ENCODE measurements at regions not wholly inside any gene's neighbourhood (a gene's known extent, or its start where the extent isn't known, plus 50 kb on each side); places are given as distances from the start of the nearest gene placed in this dataset.

- H3K36me3 ChIP-seq: no peaks in the 10 kb centered on the region
- H3K27me3 ChIP-seq: no peaks in the 10 kb centered on the region
- no peaks in the 10 kb centered on the region for H3K9me3 ChIP-seq
- intact Hi-C loops (cut with DNase I): no loop called here
- TF ChIP-seq POLR2AphosphoS5 (IDR thresholded peaks at IDR 0.05) (no peak), CTCF (IDR thresholded peaks at IDR 0.05) (no peak), EP300 (IDR thresholded peaks at IDR 0.05) (no peak), POLR2A (IDR thresholded peaks at IDR 0.05) (no peak)
- no peaks in the 10 kb centered on the region for H3K4me1 ChIP-seq
- no peak for DNase-seq
- H3K27ac ChIP-seq: no peak overlapping the region
- no peak overlapping the region for H3K4me3 ChIP-seq
- 89 to 97% methylated on average over 1 of the region's 1 CpG for whole genome bisulfite sequencing, 2 donors
Observed at GRCh38 chr7:131261476-131261994, 66.1 kb upstream of the MKLN1 start.

GRCh38 chr7:131265227-131265626, 62.4 kb upstream of the MKLN1 start:
- Histone ChIP-seq H3K27me3 (no peaks in the 10 kb centered on the region), H3K27ac (no peak overlapping the region), H3K4me3 (no peak overlapping the region), H3K36me3 (no peaks in the 10 kb centered on the region), H3K4me1 (no peaks in the 10 kb centered on the region), H3K9me3 (no peaks in the 10 kb centered on the region)
- 70 to 86% methylated on average over 4 of the region's 4 CpGs for WGBS, 2 donors
- intact Hi-C loops (cut with DNase I): no loop called here
- no peak for DNase-seq
- TF ChIP-seq EP300 (IDR thresholded peaks at IDR 0.05) (no peak), CTCF (IDR thresholded peaks at IDR 0.05) (no peak), POLR2A (IDR thresholded peaks at IDR 0.05) (no peak), POLR2AphosphoS5 (IDR thresholded peaks at IDR 0.05) (no peak)

- no peak for DNase-seq
- 91 to 95% methylated on average over 1 of the region's 1 CpG for WGBS, 2 donors
- intact Hi-C loops (cut with DNase I): no loop called here
- Histone ChIP-seq H3K27me3 (no peaks in the 10 kb centered on the region), H3K4me3 (no peak overlapping the region), H3K36me3 (no peaks in the 10 kb centered on the region), H3K27ac (no peak overlapping the region), H3K4me1 (no peaks in the 10 kb centered on the region), H3K9me3 (no peaks in the 10 kb centered on the region)
- TF ChIP-seq POLR2A (IDR thresholded peaks at IDR 0.05): no peak
- TF ChIP-seq EP300 (IDR thresholded peaks at IDR 0.05): no peak
- TF ChIP-seq CTCF (IDR thresholded peaks at IDR 0.05): no peak
- no peak for TF ChIP-seq POLR2AphosphoS5 (IDR thresholded peaks at IDR 0.05)
Observed at GRCh38 chr7:131267631-131268030, 60.0 kb upstream of the MKLN1 start.

GRCh38 chr7:131268906-131269305, 58.8 kb upstream of the MKLN1 start:
- no peak overlapping the region for H3K4me3 ChIP-seq
- TF ChIP-seq POLR2A (IDR thresholded peaks at IDR 0.05): no peak
- no peak for TF ChIP-seq CTCF (IDR thresholded peaks at IDR 0.05)
- no peak for TF ChIP-seq EP300 (IDR thresholded peaks at IDR 0.05)
- no peak for TF ChIP-seq POLR2AphosphoS5 (IDR thresholded peaks at IDR 0.05)
- no peak overlapping the region for H3K27ac ChIP-seq
- no peaks in the 10 kb centered on the region for H3K9me3 ChIP-seq
- DNase-seq: no peak
- intact Hi-C loops (cut with DNase I): no loop called here
- no peaks in the 10 kb centered on the region for H3K36me3 ChIP-seq
- no peaks in the 10 kb centered on the region for H3K27me3 ChIP-seq
- H3K4me1 ChIP-seq: no peaks in the 10 kb centered on the region
- 73 to 74% methylated on average over 2 of the region's 2 CpGs for WGBS, 2 donors

GRCh38 chr7:131272086-131272485, 55.6 kb upstream of the MKLN1 start:
- intact Hi-C loops (cut with DNase I): no loop called here
- no peaks in the 10 kb centered on the region for H3K27me3 ChIP-seq
- H3K27ac ChIP-seq: no peak overlapping the region
- no peaks in the 10 kb centered on the region for H3K4me1 ChIP-seq
- DNase-seq: no peak
- WGBS, 2 donors: 91 to 96% methylated on average over 1 of the region's 1 CpG
- H3K9me3 ChIP-seq: no peaks in the 10 kb centered on the region
- H3K36me3 ChIP-seq: no peaks in the 10 kb centered on the region
- TF ChIP-seq POLR2A (IDR thresholded peaks at IDR 0.05): no peak
- no peak for TF ChIP-seq CTCF (IDR thresholded peaks at IDR 0.05)
- TF ChIP-seq POLR2AphosphoS5 (IDR thresholded peaks at IDR 0.05): no peak
- no peak for TF ChIP-seq EP300 (IDR thresholded peaks at IDR 0.05)
- H3K4me3 ChIP-seq: no peak overlapping the region

Data from sigmoid colon (tissue), 6 donors.